CD14-positive monocyte (primary cell): ENCODE measurements at regions not wholly inside any gene's neighbourhood (a gene's known extent, or its start where the extent isn't known, plus 50 kb on each side); places are given as distances from the start of the nearest gene placed in this dataset.

Source experiments
- DNase-seq, 3 donors: peaks; one replicate each; pipeline ENCODE4 v3.0.0-alpha.2; 2011 to 2022
- H2AFZ ChIP-seq: 2 replicates; pipeline ENCODE4 v1.6.0; 2012; ENCODE audit warnings: mild to moderate bottlenecking, low read depth, low read length, inconsistent platforms; ENCODE audit not compliant: insufficient read depth, poor library complexity, severe bottlenecking
- H3K27ac ChIP-seq, 2 donors: 1 replicate in 1 of 2; 2 replicates in 1 of 2; pipeline ENCODE4 v1.5.1; 2012 to 2013; ENCODE audit warnings: low read length in 2 of 2, control low read depth in 1 of 2, inconsistent platforms in 1 of 2, low read depth in 1 of 2, mild to moderate bottlenecking in 1 of 2
- H3K27me3 ChIP-seq, 2 donors: one replicate each; pipeline versions ENCODE4 v1.6.0 to v1.6.1; 2011 to 2013; ENCODE audit warnings: low read length in 2 of 2; ENCODE audit not compliant: control insufficient read depth in 2 of 2, insufficient read depth in 2 of 2
- H3K36me3 ChIP-seq, 2 donors: replicated peaks in 1 of 2; 1 replicate in 1 of 2; 2 replicates in 1 of 2; pipeline versions ENCODE4 v1.5.1 to v1.6.1; 2012 to 2013; ENCODE audit warnings: low read length in 2 of 2, control low read depth in 1 of 2, inconsistent platforms in 1 of 2, mild to moderate bottlenecking in 1 of 2; ENCODE audit not compliant: insufficient read depth in 2 of 2, control insufficient read depth in 1 of 2
- H3K4me1 ChIP-seq, 2 donors: 1 replicate in 1 of 2; 2 replicates in 1 of 2; pipeline versions ENCODE4 v1.5.1 to v1.6.1; 2012 to 2013; ENCODE audit warnings: low read length in 2 of 2, control low read depth in 1 of 2, inconsistent platforms in 1 of 2, mild to moderate bottlenecking in 1 of 2, moderate library complexity in 1 of 2; ENCODE audit not compliant: insufficient read depth in 2 of 2, control insufficient read depth in 1 of 2
- H3K4me2 ChIP-seq: replicated peaks from 2 replicates; pipeline ENCODE3; 2012; ENCODE audit warnings: low read length, moderate library complexity, mild to moderate bottlenecking; ENCODE audit not compliant: poor library complexity, severe bottlenecking; ENCODE audit errors: extremely low read depth
- H3K4me3 ChIP-seq, 3 experiments: fragments of 200-600 bp in 1 of 3; sonication (generic) in 1 of 3; replicated peaks in 1 of 3; 1 replicate in 2 of 3; 2 replicates in 1 of 3; pipeline ENCODE4 v1.5.1; 2011 to 2013; ENCODE audit warnings: low read length in 3 of 3, mild to moderate bottlenecking in 3 of 3, control low read depth in 2 of 3, low read depth in 2 of 3, inconsistent platforms in 1 of 3, moderate library complexity in 1 of 3
- H3K79me2 ChIP-seq: 2 replicates; pipeline ENCODE4 v1.6.0; 2012; ENCODE audit warnings: mild to moderate bottlenecking, control low read depth, inconsistent platforms, low read length, moderate library complexity; ENCODE audit not compliant: insufficient read depth
- H3K9ac ChIP-seq: 2 replicates; pipeline ENCODE4 v1.6.0; 2017; ENCODE audit warnings: low read length, mild to moderate bottlenecking; ENCODE audit not compliant: insufficient read depth, poor library complexity, severe bottlenecking
- H3K9me3 ChIP-seq, 2 donors: replicated peaks in 1 of 2; 1 replicate in 1 of 2; 2 replicates in 1 of 2; pipeline versions ENCODE4 v1.5.1 to v1.6.1; 2012 to 2013; ENCODE audit warnings: low read length in 2 of 2, control low read depth in 1 of 2; ENCODE audit not compliant: control insufficient read depth in 1 of 2, insufficient read depth in 1 of 2
- H4K20me1 ChIP-seq: 2 replicates; pipeline ENCODE4 v1.6.0; 2012; ENCODE audit warnings: mild to moderate bottlenecking, low read length, control low read depth, moderate library complexity; ENCODE audit not compliant: insufficient read depth
- H3K27ac Mint-ChIP-seq, 7 donors: one replicate each; pipeline ENCODE4 v1.8.0; 2020; ENCODE audit warnings: mild to moderate bottlenecking in 7 of 7, mixed read lengths in 7 of 7, moderate library complexity in 6 of 7, inconsistent platforms in 2 of 7
- H3K27me3 Mint-ChIP-seq, 3 donors: one replicate each; pipeline ENCODE4 v1.8.0; 2021 to 2022; ENCODE audit warnings: low read depth in 3 of 3, mild to moderate bottlenecking in 3 of 3, mixed read lengths in 3 of 3, moderate library complexity in 3 of 3, inconsistent platforms in 1 of 3
- H3K36me3 Mint-ChIP-seq, 2 donors: one replicate each; pipeline ENCODE4 v1.8.0; 2020; ENCODE audit warnings: mixed read lengths in 2 of 2, inconsistent platforms in 1 of 2, mild to moderate bottlenecking in 1 of 2
- H3K4me1 Mint-ChIP-seq: one replicate; pipeline ENCODE4 v1.8.0; 2020; ENCODE audit warnings: mild to moderate bottlenecking, mixed read lengths
- H3K4me3 Mint-ChIP-seq, 2 donors: one replicate each; pipeline ENCODE4 v1.8.0; 2020; ENCODE audit warnings: mild to moderate bottlenecking in 2 of 2, mixed read lengths in 2 of 2, moderate library complexity in 1 of 2
- H3K9me3 Mint-ChIP-seq, 7 donors: one replicate each; pipeline ENCODE4 v1.8.0; 2020 to 2022; ENCODE audit warnings: mixed read lengths in 7 of 7, mild to moderate bottlenecking in 6 of 7, moderate library complexity in 6 of 7, inconsistent platforms in 2 of 7
- CTCF ChIP-seq: fragments of 200-600 bp; IDR thresholded peaks from one replicate; pipeline ENCODE4 v1.8.0; 2022; ENCODE audit warnings: antibody characterized with exemption, mild to moderate bottlenecking
- WGBS: methylation state at CpG from one replicate; pipeline ENCODE4 v1.1.5; 2013; ENCODE audit warnings: missing lambda C conversion rate; ENCODE audit not compliant: insufficient coverage; 5-methylcytosine and 5-hydroxymethylcytosine counted together
- intact Hi-C, 2 donors: fragments of 100-400 bp; cut with micrococcal nuclease; formaldehyde crosslinking; loops; one replicate each; pipeline versions ENCODE4 v1.15.0 to v1.15.1; 2023

GRCh38 chr6:139479433-139480222 lies 105.2 kb upstream of the CITED2 start:
- H3K36me3 Mint-ChIP-seq, result no peaks in the 10 kb centered on the region
- no peaks in the 10 kb centered on the region for H3K9me3 ChIP-seq
- no peak overlapping the region for H2AFZ ChIP-seq
- H3K9me3 Mint-ChIP-seq, result peaks cover 0 to 3% (median 0%) of the 10 kb centered on the region in 7 donors
- H3K4me3 ChIP-seq, result no peak overlapping the region
- no peak overlapping the region for H3K27ac Mint-ChIP-seq
- H3K4me3 Mint-ChIP-seq, result no peak overlapping the region
- peaks cover 9% of the 10 kb centered on the region for H3K4me1 Mint-ChIP-seq
- no peak for DNase-seq
- no peak overlapping the region for H3K9ac ChIP-seq
- no peak overlapping the region for H3K27ac ChIP-seq
- peaks cover 9 to 12% of the 10 kb centered on the region in 2 donors for H3K4me1 ChIP-seq
- no peaks in the 10 kb centered on the region for H4K20me1 ChIP-seq
- WGBS, result 100% methylated on average over 7 of the region's 8 CpGs
- no peaks in the 10 kb centered on the region for H3K36me3 ChIP-seq
- no peaks in the 10 kb centered on the region for H3K79me2 ChIP-seq
- TF ChIP-seq CTCF, result no peak
- H3K27me3 Mint-ChIP-seq, result no peaks in the 10 kb centered on the region
- H3K4me2 ChIP-seq, result no peak overlapping the region
- intact Hi-C loops, result no loop called here
- no peaks in the 10 kb centered on the region for H3K27me3 ChIP-seq

GRCh38 chr6:139475646-139476045 lies 101.2 kb upstream of the CITED2 start:
- Histone ChIP-seq H2AFZ (no peak overlapping the region), H3K9me3 (no peaks in the 10 kb centered on the region), H3K9ac (no peak overlapping the region), H3K4me2 (no peak overlapping the region), H3K27me3 (no peaks in the 10 kb centered on the region), H3K27ac (no peak overlapping the region), H3K4me3 (no peak overlapping the region), H3K36me3 (no peaks in the 10 kb centered on the region), H3K4me1 (peaks cover 26 to 28% of the 10 kb centered on the region in 2 donors), H4K20me1 (no peaks in the 10 kb centered on the region), H3K79me2 (no peaks in the 10 kb centered on the region)
- no peaks in the 10 kb centered on the region for H3K27me3 Mint-ChIP-seq
- no peak overlapping the region for H3K4me3 Mint-ChIP-seq
- DNase-seq, result no peak
- no peak for TF ChIP-seq CTCF
- H3K36me3 Mint-ChIP-seq, result no peaks in the 10 kb centered on the region
- no peak overlapping the region for H3K27ac Mint-ChIP-seq
- peaks cover 0 to 3% (median 1%) of the 10 kb centered on the region in 7 donors for H3K9me3 Mint-ChIP-seq
- H3K4me1 Mint-ChIP-seq, result peaks cover 33% of the 10 kb centered on the region
- no CpG with 5 or more reads among the region's 4 CpGs for WGBS
- intact Hi-C loops, result no loop called here
